ENCODE measurements at regions not wholly inside any gene's neighbourhood (a gene's known extent, or its start where the extent isn't known, plus 50 kb on each side); places are given as distances from the start of the nearest gene placed in this dataset.

- DNase-seq: peak; percentile 9
Measured at GRCh38 chrX:65034292-65034667, 58.0 kb upstream of the ZC4H2 start.
